Neuronal stem cell (in vitro differentiated cells): ENCODE measurements at regions not wholly inside any gene's neighbourhood (a gene's known extent, or its start where the extent isn't known, plus 50 kb on each side); places are given as distances from the start of the nearest gene placed in this dataset.

Experiments
- DNase-seq: peaks from one replicate; pipeline ENCODE4 v3.0.0-alpha.2; 2013; ENCODE audit warnings: low spot score
- H2AFZ ChIP-seq: one replicate; pipeline ENCODE4 v1.6.1; 2013; ENCODE audit warnings: mild to moderate bottlenecking, low read length, inconsistent platforms
- H2AK5ac ChIP-seq: 2 replicates; pipeline ENCODE4 v1.6.1; 2013; ENCODE audit warnings: low read depth, mild to moderate bottlenecking, inconsistent platforms, low read length, moderate library complexity, mixed read lengths
- H2BK120ac ChIP-seq: 2 replicates; pipeline ENCODE4 v1.6.1; 2013; ENCODE audit warnings: low read depth, mild to moderate bottlenecking, inconsistent platforms, low read length, moderate library complexity, mixed read lengths
- H2BK12ac ChIP-seq: one replicate; pipeline ENCODE4 v1.6.1; 2013; ENCODE audit warnings: low read length, inconsistent platforms
- H2BK15ac ChIP-seq: 2 replicates; pipeline ENCODE4 v1.6.1; 2013; ENCODE audit warnings: mild to moderate bottlenecking, low read length, inconsistent platforms, mixed read lengths
- H2BK5ac ChIP-seq: one replicate; pipeline ENCODE4 v1.6.1; 2013; ENCODE audit warnings: inconsistent platforms, mild to moderate bottlenecking, low read length, moderate library complexity
- H3K14ac ChIP-seq: one replicate; pipeline ENCODE4 v1.6.1; 2013; ENCODE audit warnings: low read length, inconsistent platforms
- H3K18ac ChIP-seq: 2 replicates; pipeline ENCODE4 v1.6.1; 2013; ENCODE audit warnings: low read length, inconsistent platforms
- H3K23ac ChIP-seq: 2 replicates; pipeline ENCODE4 v1.6.1; 2013; ENCODE audit warnings: low read depth, mild to moderate bottlenecking, mixed read lengths, low read length, inconsistent platforms; ENCODE audit not compliant: poor library complexity
- H3K27ac ChIP-seq: replicated peaks from 3 replicates; pipeline ENCODE4 v1.5.1; 2013; ENCODE audit warnings: low read length, inconsistent platforms
- H3K27me3 ChIP-seq, 3 experiments: 2 replicates each; pipeline ENCODE4 v1.6.1; 2013; ENCODE audit warnings: low read length in 3 of 3, mild to moderate bottlenecking in 2 of 3, inconsistent platforms in 1 of 3, low read depth in 1 of 3, mixed read lengths in 1 of 3, moderate library complexity in 1 of 3; ENCODE audit not compliant: control insufficient read depth in 3 of 3, insufficient read depth in 3 of 3
- H3K36me3 ChIP-seq, 2 donors: replicated peaks in 1 of 2; 2 replicates each; pipeline ENCODE4 v1.6.1; 2013; ENCODE audit warnings: low read length in 2 of 2; ENCODE audit not compliant: control insufficient read depth in 2 of 2, insufficient read depth in 2 of 2
- H3K4ac ChIP-seq: 2 replicates; pipeline ENCODE4 v1.6.1; 2013; ENCODE audit warnings: inconsistent platforms, mild to moderate bottlenecking, low read length, moderate library complexity
- H3K4me1 ChIP-seq, 2 donors: 1 replicate in 1 of 2; 2 replicates in 1 of 2; pipeline ENCODE4 v1.6.1; 2013; ENCODE audit warnings: low read length in 2 of 2, low read depth in 1 of 2; ENCODE audit not compliant: control insufficient read depth in 2 of 2, insufficient read depth in 1 of 2
- H3K4me2 ChIP-seq: one replicate; pipeline ENCODE4 v1.6.1; 2013; ENCODE audit warnings: mild to moderate bottlenecking, low read length, inconsistent platforms; ENCODE audit not compliant: insufficient read depth, poor library complexity, severe bottlenecking
- H3K4me3 ChIP-seq, 2 donors: 2 replicates each; pipeline ENCODE4 v1.5.1; 2013; ENCODE audit warnings: low read length in 2 of 2, mild to moderate bottlenecking in 2 of 2, inconsistent platforms in 1 of 2, moderate library complexity in 1 of 2
- H3K79me1 ChIP-seq: one replicate; pipeline ENCODE4 v1.6.1; 2013; ENCODE audit warnings: low read depth, mild to moderate bottlenecking, inconsistent platforms, low read length, moderate library complexity
- H3K9ac ChIP-seq: one replicate; pipeline ENCODE4 v1.6.1; 2013; ENCODE audit warnings: mild to moderate bottlenecking, low read depth, low read length, inconsistent platforms; ENCODE audit not compliant: poor library complexity
- H3K9me3 ChIP-seq, 2 donors: replicated peaks in 1 of 2; 2 replicates each; pipeline versions ENCODE3 to v1.6.1; 2013; ENCODE audit warnings: low read length in 2 of 2, mild to moderate bottlenecking in 2 of 2, inconsistent platforms in 1 of 2, low read depth in 1 of 2, mixed read lengths in 1 of 2, moderate library complexity in 1 of 2; ENCODE audit not compliant: control insufficient read depth in 2 of 2, insufficient read depth in 1 of 2
- H4K8ac ChIP-seq: one replicate; pipeline ENCODE4 v1.6.1; 2013; ENCODE audit warnings: low read depth, mild to moderate bottlenecking, inconsistent platforms, low read length, moderate library complexity
- H4K91ac ChIP-seq: one replicate; pipeline ENCODE4 v1.6.1; 2013; ENCODE audit warnings: low read length, low read depth, mild to moderate bottlenecking, inconsistent platforms; ENCODE audit not compliant: poor library complexity
- WGBS, 2 donors: extraction: QIAGEN DNeasy Blood & Tissue Kit; methylation state at CpG; one replicate each; pipeline ENCODE4 v1.1.7; 2013; ENCODE audit warnings: missing lambda C conversion rate in 2 of 2, mixed read lengths in 1 of 2; ENCODE audit not compliant: insufficient read length in 2 of 2, insufficient replicate concordance in 1 of 2; ENCODE audit errors: extremely low coverage in 2 of 2; 5-methylcytosine and 5-hydroxymethylcytosine counted together

GRCh38 chr11:121714351-121714750, 261.6 kb upstream of the SORL1-AS1 start:
- Histone ChIP-seq H4K8ac (no peak overlapping the region), H2AK5ac (no peak overlapping the region), H3K18ac (no peak overlapping the region), H4K91ac (no peak overlapping the region), H2BK15ac (no peak overlapping the region), H3K14ac (no peak overlapping the region), H3K36me3 (no peaks in the 10 kb centered on the region), H3K27ac (no peak overlapping the region), H3K4me1 (no peaks in the 10 kb centered on the region), H3K79me1 (no peaks in the 10 kb centered on the region), H3K4ac (no peak overlapping the region), H2BK5ac (no peak overlapping the region), H3K9me3 (no peaks in the 10 kb centered on the region), H3K4me3 (no peak overlapping the region), H2AFZ (no peak overlapping the region), H3K23ac (no peak overlapping the region), H3K9ac (no peak overlapping the region), H2BK120ac (no peak overlapping the region), H3K27me3 (peaks cover 0 to 5% (median 0%) of the 10 kb centered on the region in 3 experiments), H3K4me2 (no peak overlapping the region), H2BK12ac (no peak overlapping the region)
- no CpG with 5 or more reads among the region's 3 CpGs for WGBS, 2 donors
- DNase-seq, result no peak

DNA sequence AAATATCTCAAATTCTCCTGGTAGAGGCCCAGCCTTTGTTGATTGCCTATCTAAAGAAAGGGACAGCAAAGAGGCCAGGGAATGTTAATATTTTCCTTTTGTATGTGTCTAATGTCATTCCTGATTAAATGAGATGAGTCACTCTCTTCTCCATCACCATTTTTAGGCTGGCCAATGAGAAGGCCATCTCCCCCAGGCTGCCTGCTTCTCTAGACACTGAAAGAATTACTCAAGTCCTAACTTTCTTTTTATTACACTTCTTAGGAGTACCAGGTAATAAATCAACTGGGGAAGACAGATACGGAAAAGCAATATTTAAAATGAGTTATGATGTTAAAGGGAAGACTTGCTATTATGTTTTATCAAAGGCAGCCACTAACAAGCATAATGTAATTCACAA, 259.2 kb upstream of the SORL1-AS1 start:
- no CpG with 5 or more reads among the region's 1 CpG for WGBS, 2 donors
- Histone ChIP-seq H2BK12ac (no peak overlapping the region), H2BK120ac (no peak overlapping the region), H2BK5ac (no peak overlapping the region), H3K4ac (no peak overlapping the region), H2AFZ (no peak overlapping the region), H2BK15ac (no peak overlapping the region), H4K8ac (no peak overlapping the region), H3K14ac (no peak overlapping the region), H3K36me3 (no peaks in the 10 kb centered on the region), H3K79me1 (no peaks in the 10 kb centered on the region), H3K9ac (no peak overlapping the region), H3K4me1 (peaks cover 0 to 2% of the 10 kb centered on the region in 2 donors), H3K9me3 (no peaks in the 10 kb centered on the region), H3K27ac (no peak overlapping the region), H3K4me3 (no peak overlapping the region), H3K4me2 (no peak overlapping the region), H3K27me3 (peaks cover 0 to 19% (median 0%) of the 10 kb centered on the region in 3 experiments), H3K18ac (no peak overlapping the region), H3K23ac (no peak overlapping the region), H4K91ac (no peak overlapping the region), H2AK5ac (no peak overlapping the region)
- DNase-seq, result no peak

- no peak overlapping the region for H3K23ac ChIP-seq
- H3K27ac ChIP-seq, result no peak overlapping the region
- no CpG with 5 or more reads among the region's 2 CpGs for WGBS, 2 donors
Measured at GRCh38 chr11:121711236-121711635, 258.5 kb upstream of the SORL1-AS1 start.

DNA sequence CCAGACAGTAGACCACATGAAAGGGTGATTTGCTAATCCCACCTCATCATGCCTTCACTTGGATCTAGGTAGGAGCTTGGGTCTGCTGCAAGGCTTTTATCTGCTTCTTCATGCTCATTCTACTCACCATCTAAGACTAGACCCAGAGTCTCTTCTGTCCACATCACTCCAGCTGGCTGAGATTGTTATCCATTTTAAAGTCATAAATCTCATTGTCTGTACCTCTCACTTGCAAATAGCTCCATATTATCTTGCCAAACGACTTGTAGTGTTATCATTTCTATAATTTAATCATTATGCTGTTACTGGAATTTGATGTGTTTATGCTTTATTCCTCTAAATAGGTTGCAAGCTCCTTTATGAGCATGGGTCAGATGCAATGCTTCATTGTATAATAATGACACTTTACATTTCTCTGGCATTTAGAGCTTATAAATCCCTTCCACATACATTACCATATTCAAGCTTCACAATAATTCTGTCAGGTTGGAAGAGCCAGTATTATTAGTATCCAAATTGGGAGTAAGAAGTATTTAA, 254.2 kb upstream of the SORL1-AS1 start:
- Histone ChIP-seq H3K23ac (no peak overlapping the region), H3K27me3 (peaks cover 0 to 26% (median 0%) of the 10 kb centered on the region in 3 experiments), H2BK120ac (no peak overlapping the region), H3K14ac (no peak overlapping the region), H4K8ac (no peak overlapping the region), H2AFZ (no peak overlapping the region), H3K4me1 (peaks cover 0 to 2% of the 10 kb centered on the region in 2 donors), H2BK12ac (no peak overlapping the region), H4K91ac (no peak overlapping the region), H3K4ac (no peak overlapping the region), H3K27ac (no peak overlapping the region), H3K9ac (no peak overlapping the region), H3K79me1 (no peaks in the 10 kb centered on the region), H2AK5ac (no peak overlapping the region), H2BK5ac (no peak overlapping the region), H3K36me3 (no peaks in the 10 kb centered on the region), H3K4me2 (no peak overlapping the region), H3K18ac (no peak overlapping the region), H2BK15ac (no peak overlapping the region), H3K9me3 (no peaks in the 10 kb centered on the region), H3K4me3 (no peak overlapping the region)
- no peak for DNase-seq
- no CpG with 5 or more reads among the region's 1 CpG for WGBS, 2 donors

More at GRCh38 chr11:121711236-121711635, 258.5 kb upstream of the SORL1-AS1 start:
- no peak overlapping the region for H2BK12ac ChIP-seq
- H2BK120ac ChIP-seq, result no peak overlapping the region
- no peaks in the 10 kb centered on the region for H3K9me3 ChIP-seq
- no peak overlapping the region for H3K4me3 ChIP-seq
- H3K4me2 ChIP-seq, result no peak overlapping the region
- no peak overlapping the region for H2BK5ac ChIP-seq
- no peak overlapping the region for H3K18ac ChIP-seq
- no peaks in the 10 kb centered on the region for H3K36me3 ChIP-seq
- H3K27me3 ChIP-seq, result peaks cover 0 to 19% (median 0%) of the 10 kb centered on the region in 3 experiments
- no peaks in the 10 kb centered on the region for H3K79me1 ChIP-seq
- H2BK15ac ChIP-seq, result no peak overlapping the region
- H4K8ac ChIP-seq, result no peak overlapping the region
- no peak overlapping the region for H3K4ac ChIP-seq
- no peak overlapping the region for H2AFZ ChIP-seq
- no peak for DNase-seq
- H3K9ac ChIP-seq, result no peak overlapping the region
- H3K14ac ChIP-seq, result no peak overlapping the region
- H3K4me1 ChIP-seq, result peaks cover 0 to 2% of the 10 kb centered on the region in 2 donors
- no peak overlapping the region for H2AK5ac ChIP-seq
- no peak overlapping the region for H4K91ac ChIP-seq
